Upper lobe of left lung (tissue), 4 donors: ENCODE measurements at regions not wholly inside any gene's neighbourhood (a gene's known extent, or its start where the extent isn't known, plus 50 kb on each side); places are given as distances from the start of the nearest gene placed in this dataset.

Source experiments
- EP300 ChIP-seq, 4 donors: sonication (generic); formaldehyde crosslinking; IDR thresholded peaks; one replicate each; pipeline ENCODE4 v1.5.1; 2017; ENCODE audit warnings: antibody characterized with exemption in 4 of 4, control low read depth in 2 of 4
- POLR2A ChIP-seq, 4 donors: fragments of 450-650 bp; IDR thresholded peaks; one replicate each; pipeline ENCODE4 v1.5.1; 2016 to 2017; ENCODE audit warnings: antibody characterized with exemption in 4 of 4, mild to moderate bottlenecking in 2 of 4
- TF ChIP-seq, protein P1 (sequence below), 6 experiments: fragments of 450-650 bp in 4 of 6; fragments of 200-600 bp in 2 of 6; sonication (generic) in 2 of 6; IDR thresholded peaks; one replicate each; pipeline ENCODE4 v1.5.1; 2016 to 2019; ENCODE audit warnings: antibody characterized with exemption in 6 of 6

GRCh38 chr10:121316432-121316831 lies 281.8 kb downstream of the FGFR2 start:
- TF ChIP-seq POLR2A (IDR thresholded peaks at IDR 0.05) (no peak), EP300 (IDR thresholded peaks at IDR 0.05) (no peak)
- TF ChIP-seq, protein P1, sequence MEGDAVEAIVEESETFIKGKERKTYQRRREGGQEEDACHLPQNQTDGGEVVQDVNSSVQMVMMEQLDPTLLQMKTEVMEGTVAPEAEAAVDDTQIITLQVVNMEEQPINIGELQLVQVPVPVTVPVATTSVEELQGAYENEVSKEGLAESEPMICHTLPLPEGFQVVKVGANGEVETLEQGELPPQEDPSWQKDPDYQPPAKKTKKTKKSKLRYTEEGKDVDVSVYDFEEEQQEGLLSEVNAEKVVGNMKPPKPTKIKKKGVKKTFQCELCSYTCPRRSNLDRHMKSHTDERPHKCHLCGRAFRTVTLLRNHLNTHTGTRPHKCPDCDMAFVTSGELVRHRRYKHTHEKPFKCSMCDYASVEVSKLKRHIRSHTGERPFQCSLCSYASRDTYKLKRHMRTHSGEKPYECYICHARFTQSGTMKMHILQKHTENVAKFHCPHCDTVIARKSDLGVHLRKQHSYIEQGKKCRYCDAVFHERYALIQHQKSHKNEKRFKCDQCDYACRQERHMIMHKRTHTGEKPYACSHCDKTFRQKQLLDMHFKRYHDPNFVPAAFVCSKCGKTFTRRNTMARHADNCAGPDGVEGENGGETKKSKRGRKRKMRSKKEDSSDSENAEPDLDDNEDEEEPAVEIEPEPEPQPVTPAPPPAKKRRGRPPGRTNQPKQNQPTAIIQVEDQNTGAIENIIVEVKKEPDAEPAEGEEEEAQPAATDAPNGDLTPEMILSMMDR (IDR thresholded peaks at IDR 0.05): no peak
